HG03378 (cell line): ENCODE measurements at regions not wholly inside any gene's neighbourhood (a gene's known extent, or its start where the extent isn't known, plus 50 kb on each side); places are given as distances from the start of the nearest gene placed in this dataset.
"Not testable (repeated sequence)": the region's sequence is repeated elsewhere in the genome, so short reads cannot be mapped to it uniquely, and the experiment has no call there.

Experiments
- ATAC-seq: cut with Tn5 transposase; IDR thresholded peaks from one replicate; pipeline ENCODE4 v1.9.1; 2021; ENCODE audit warnings: mild to moderate bottlenecking, moderate library complexity; ENCODE audit not compliant: unreplicated experiment

- peak; percentile 53 for ATAC-seq
Measured at GRCh38 chr16:72467157-72467759, 295.3 kb upstream of the PMFBP1 start.

- ATAC-seq: no peak
Measured at GRCh38 chr16:72464597-72465368, 292.8 kb upstream of the PMFBP1 start.

GRCh38 chr16:72464052-72464451 is 292.1 kb upstream of the PMFBP1 start:
- ATAC-seq: no peak

GRCh38 chr16:72458035-72458434 is 286.1 kb upstream of the PMFBP1 start:
- ATAC-seq: no peak

- no peak for ATAC-seq
Measured at GRCh38 chr16:72457243-72457940, 285.4 kb upstream of the PMFBP1 start.

- no peak for ATAC-seq
Measured at GRCh38 chr16:72455743-72456659, 284.0 kb upstream of the PMFBP1 start.

GRCh38 chr16:72453856-72454255 is 281.9 kb upstream of the PMFBP1 start:
- not testable (repeated sequence) for ATAC-seq

GRCh38 chr16:72444696-72445095 is 272.7 kb upstream of the PMFBP1 start:
- no peak for ATAC-seq

- no peak for ATAC-seq
Measured at GRCh38 chr16:72443809-72444208, 271.9 kb upstream of the PMFBP1 start.

GRCh38 chr16:72442385-72443158 is 270.6 kb upstream of the PMFBP1 start:
- ATAC-seq: no peak

- no peak for ATAC-seq
Measured at GRCh38 chr16:72437891-72438290, 265.9 kb upstream of the PMFBP1 start.

- ATAC-seq: no peak
Measured at GRCh38 chr16:72434159-72434558, 262.2 kb upstream of the PMFBP1 start.

- ATAC-seq: no peak
Measured at GRCh38 chr16:72430121-72430520, 258.2 kb upstream of the PMFBP1 start.

GRCh38 chr16:72429671-72430081 is 257.7 kb upstream of the PMFBP1 start:
- no peak for ATAC-seq

GRCh38 chr16:72428681-72429376 is 256.9 kb upstream of the PMFBP1 start:
- ATAC-seq: no peak

- ATAC-seq: no peak
Measured at GRCh38 chr16:72427783-72428331, 255.9 kb upstream of the PMFBP1 start.

GRCh38 chr16:72427051-72427782 is 255.3 kb upstream of the PMFBP1 start:
- ATAC-seq: no peak

- no peak for ATAC-seq
Measured at GRCh38 chr16:72426386-72426785, 254.4 kb upstream of the PMFBP1 start.
